ENCODE measurements at regions not wholly inside any gene's neighbourhood (a gene's known extent, or its start where the extent isn't known, plus 50 kb on each side); places are given as distances from the start of the nearest gene placed in this dataset.

DNA sequence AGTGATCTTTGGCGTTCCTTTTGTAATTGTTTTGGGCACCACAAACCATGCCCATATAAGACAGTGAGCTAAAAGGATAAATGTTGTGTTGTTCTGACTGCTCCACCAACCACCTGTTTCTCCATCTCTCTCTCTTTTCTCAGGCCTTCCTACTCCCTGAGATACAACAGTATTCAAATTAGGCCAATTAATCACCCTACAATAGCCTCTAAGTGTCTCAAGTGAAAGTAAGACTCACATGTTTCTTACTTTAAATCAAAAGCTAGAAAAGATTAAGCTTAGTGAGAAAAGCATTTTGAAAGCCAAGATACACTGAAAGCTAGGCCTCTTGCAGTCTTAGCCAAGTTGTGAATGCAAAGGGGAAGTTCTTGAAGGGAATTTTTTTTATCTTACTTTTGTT lies 268.8 kb upstream of the NREP start:
- H4K20me1 ChIP-seq (ENCODE audit: insufficient read depth, low read length): no peaks in the 10 kb centered on the region
- no peaks in the 10 kb centered on the region for H3K4me1 ChIP-seq (ENCODE audit: insufficient read depth, low read length)
- no peak overlapping the region for H3K4me2 ChIP-seq (ENCODE audit: insufficient read depth, low read length)
- H3K27me3 ChIP-seq (ENCODE audit: insufficient read depth, low read length): no peaks in the 10 kb centered on the region
- TF ChIP-seq, protein P1, sequence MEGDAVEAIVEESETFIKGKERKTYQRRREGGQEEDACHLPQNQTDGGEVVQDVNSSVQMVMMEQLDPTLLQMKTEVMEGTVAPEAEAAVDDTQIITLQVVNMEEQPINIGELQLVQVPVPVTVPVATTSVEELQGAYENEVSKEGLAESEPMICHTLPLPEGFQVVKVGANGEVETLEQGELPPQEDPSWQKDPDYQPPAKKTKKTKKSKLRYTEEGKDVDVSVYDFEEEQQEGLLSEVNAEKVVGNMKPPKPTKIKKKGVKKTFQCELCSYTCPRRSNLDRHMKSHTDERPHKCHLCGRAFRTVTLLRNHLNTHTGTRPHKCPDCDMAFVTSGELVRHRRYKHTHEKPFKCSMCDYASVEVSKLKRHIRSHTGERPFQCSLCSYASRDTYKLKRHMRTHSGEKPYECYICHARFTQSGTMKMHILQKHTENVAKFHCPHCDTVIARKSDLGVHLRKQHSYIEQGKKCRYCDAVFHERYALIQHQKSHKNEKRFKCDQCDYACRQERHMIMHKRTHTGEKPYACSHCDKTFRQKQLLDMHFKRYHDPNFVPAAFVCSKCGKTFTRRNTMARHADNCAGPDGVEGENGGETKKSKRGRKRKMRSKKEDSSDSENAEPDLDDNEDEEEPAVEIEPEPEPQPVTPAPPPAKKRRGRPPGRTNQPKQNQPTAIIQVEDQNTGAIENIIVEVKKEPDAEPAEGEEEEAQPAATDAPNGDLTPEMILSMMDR (IDR thresholded peaks at IDR 0.05; ENCODE audit: extremely low read depth, low read depth, low read length): no peak
- no peaks in the 10 kb centered on the region for H3K79me2 ChIP-seq (ENCODE audit: insufficient read depth, low read length)
- no peak overlapping the region for H3K4me3 ChIP-seq (ENCODE audit: insufficient read depth, low read length)
- H3K9me3 ChIP-seq (ENCODE audit: low read depth, low read length): no peaks in the 10 kb centered on the region
- H3K27ac ChIP-seq (ENCODE audit: low read depth, low read length): no peak overlapping the region
- no peaks in the 10 kb centered on the region for H3K36me3 ChIP-seq (ENCODE audit: insufficient read depth, low read length)
- no peak for DNase-seq (ENCODE audit: insufficient read length, low spot score, missing footprints)
- H2AFZ ChIP-seq (ENCODE audit: low read length): peak overlapping the region; percentile 69

DNA sequence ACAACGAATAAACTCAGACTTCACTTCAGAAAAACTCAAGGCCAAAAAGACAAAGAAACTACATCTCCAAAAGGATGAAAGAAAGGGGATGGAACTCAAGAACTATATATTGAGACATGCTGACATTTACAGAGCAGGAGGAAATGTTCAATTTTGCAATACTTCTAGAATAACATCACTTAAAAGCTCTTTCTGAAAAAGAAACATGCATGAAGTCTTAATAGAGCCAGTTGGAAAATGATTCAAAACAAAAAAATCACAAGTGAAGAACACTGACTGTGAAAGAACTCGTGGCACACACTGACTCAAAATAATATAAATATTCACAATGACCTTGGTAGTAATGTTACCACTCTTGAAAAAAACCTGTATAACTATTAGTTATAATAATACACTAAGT lies 267.8 kb upstream of the NREP start:
- no peaks in the 10 kb centered on the region for H3K27me3 ChIP-seq (ENCODE audit: insufficient read depth, low read length)
- no peak for DNase-seq (ENCODE audit: insufficient read length, low spot score, missing footprints)
- no peak overlapping the region for H3K4me2 ChIP-seq (ENCODE audit: insufficient read depth, low read length)
- no peaks in the 10 kb centered on the region for H3K79me2 ChIP-seq (ENCODE audit: insufficient read depth, low read length)
- no peaks in the 10 kb centered on the region for H4K20me1 ChIP-seq (ENCODE audit: insufficient read depth, low read length)
- no peak overlapping the region for H3K4me3 ChIP-seq (ENCODE audit: insufficient read depth, low read length)
- no peaks in the 10 kb centered on the region for H3K9me3 ChIP-seq (ENCODE audit: low read depth, low read length)
- TF ChIP-seq, protein P1 (IDR thresholded peaks at IDR 0.05; ENCODE audit: extremely low read depth, low read depth, low read length): no peak
- H3K36me3 ChIP-seq (ENCODE audit: insufficient read depth, low read length): no peaks in the 10 kb centered on the region
- no peak overlapping the region for H3K27ac ChIP-seq (ENCODE audit: low read depth, low read length)
- H2AFZ ChIP-seq (ENCODE audit: low read length): peak overlapping the region; percentile 17
- H3K4me1 ChIP-seq (ENCODE audit: insufficient read depth, low read length): no peaks in the 10 kb centered on the region

DNA sequence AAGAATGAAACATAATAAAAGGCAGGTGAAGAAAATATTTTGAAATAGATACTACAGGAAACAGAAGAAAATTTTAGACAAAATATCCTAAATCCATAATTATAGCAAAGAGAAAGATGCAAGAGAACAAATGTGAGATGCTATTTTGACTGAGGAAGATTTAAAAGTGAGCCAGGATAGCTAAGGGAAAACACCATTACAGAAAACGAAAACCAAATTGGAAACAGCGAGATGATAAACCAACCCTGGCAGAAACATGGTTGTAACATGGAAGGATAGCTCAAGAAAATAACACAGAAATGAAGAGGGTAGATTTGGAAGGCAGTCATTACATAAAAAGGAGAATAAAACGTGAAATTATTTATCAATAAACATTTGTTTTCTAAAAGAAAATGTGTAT lies 267.2 kb upstream of the NREP start:
- H3K36me3 ChIP-seq (ENCODE audit: insufficient read depth, low read length): no peaks in the 10 kb centered on the region
- H3K27me3 ChIP-seq (ENCODE audit: insufficient read depth, low read length): no peaks in the 10 kb centered on the region
- H3K79me2 ChIP-seq (ENCODE audit: insufficient read depth, low read length): no peaks in the 10 kb centered on the region
- TF ChIP-seq, protein P1 (IDR thresholded peaks at IDR 0.05; ENCODE audit: extremely low read depth, low read depth, low read length): no peak
- no peaks in the 10 kb centered on the region for H4K20me1 ChIP-seq (ENCODE audit: insufficient read depth, low read length)
- H2AFZ ChIP-seq (ENCODE audit: low read length): peak overlapping the region; percentile 17
- DNase-seq (ENCODE audit: insufficient read length, low spot score, missing footprints): no peak
- H3K4me2 ChIP-seq (ENCODE audit: insufficient read depth, low read length): no peak overlapping the region
- no peaks in the 10 kb centered on the region for H3K4me1 ChIP-seq (ENCODE audit: insufficient read depth, low read length)
- H3K27ac ChIP-seq (ENCODE audit: low read depth, low read length): no peak overlapping the region
- H3K4me3 ChIP-seq (ENCODE audit: insufficient read depth, low read length): no peak overlapping the region
- H3K9me3 ChIP-seq (ENCODE audit: low read depth, low read length): no peaks in the 10 kb centered on the region

DNA sequence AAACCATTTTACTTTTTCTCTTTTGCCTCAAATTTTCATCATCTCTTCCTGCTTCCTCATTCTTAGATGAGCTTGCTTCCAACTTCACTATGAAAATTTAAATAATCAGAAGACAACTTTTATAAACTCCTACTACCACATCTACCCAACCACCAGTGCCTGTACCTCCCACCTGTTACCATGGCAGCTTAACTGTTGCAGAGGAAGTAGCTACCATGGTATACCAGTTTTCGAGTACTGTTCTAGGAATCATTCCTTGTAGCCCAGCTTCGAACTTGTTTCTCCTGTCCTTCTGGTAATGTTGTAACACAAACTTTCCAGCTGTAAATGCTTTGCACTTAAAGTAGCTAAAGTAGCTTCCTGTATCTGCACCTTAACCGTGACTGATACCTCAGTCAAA lies 266.8 kb upstream of the NREP start:
- H3K79me2 ChIP-seq (ENCODE audit: insufficient read depth, low read length): no peaks in the 10 kb centered on the region
- H3K9me3 ChIP-seq (ENCODE audit: low read depth, low read length): no peaks in the 10 kb centered on the region
- no peaks in the 10 kb centered on the region for H3K4me1 ChIP-seq (ENCODE audit: insufficient read depth, low read length)
- TF ChIP-seq, protein P1 (IDR thresholded peaks at IDR 0.05; ENCODE audit: extremely low read depth, low read depth, low read length): no peak
- no peaks in the 10 kb centered on the region for H4K20me1 ChIP-seq (ENCODE audit: insufficient read depth, low read length)
- H3K27ac ChIP-seq (ENCODE audit: low read depth, low read length): no peak overlapping the region
- H2AFZ ChIP-seq (ENCODE audit: low read length): no peak overlapping the region
- no peaks in the 10 kb centered on the region for H3K27me3 ChIP-seq (ENCODE audit: insufficient read depth, low read length)
- no peak overlapping the region for H3K4me3 ChIP-seq (ENCODE audit: insufficient read depth, low read length)
- H3K36me3 ChIP-seq (ENCODE audit: insufficient read depth, low read length): no peaks in the 10 kb centered on the region
- DNase-seq (ENCODE audit: insufficient read length, low spot score, missing footprints): no peak
- H3K4me2 ChIP-seq (ENCODE audit: insufficient read depth, low read length): no peak overlapping the region
